WTC11 (cell line): ENCODE measurements at regions not wholly inside any gene's neighbourhood (a gene's known extent, or its start where the extent isn't known, plus 50 kb on each side); places are given as distances from the start of the nearest gene placed in this dataset.

Experiments
- ATAC-seq: fragments of 200-7000 bp; cut with Tn5 transposase; 2 replicates; pipeline ENCODE4 v1.10.0; 2021; ENCODE audit warnings: mild to moderate bottlenecking, moderate library complexity
- CTCF ChIA-PET: fragments of 300-600 bp; sonication (Branson Sonifier 250); formaldehyde crosslinking; loops from one replicate; lab custom pipeline; 2021; ENCODE audit warnings: antibody characterized with exemption; lab: Charles Lee
- POLR2A ChIA-PET: fragments of 350-600 bp; sonication (Branson Sonifier 250); formaldehyde crosslinking; loops from one replicate; lab custom pipeline; 2021; ENCODE audit warnings: antibody characterized with exemption; lab: Charles Lee
- DNase-seq: peaks from one replicate; pipeline ENCODE4 v3.0.0; 2021; ENCODE audit warnings: low spot score
- H3K27ac Mint-ChIP-seq: 2 replicates; pipeline ENCODE4 v1.8.0; 2021; ENCODE audit warnings: mixed read lengths
- H3K27me3 Mint-ChIP-seq: 2 replicates; pipeline ENCODE4 v1.8.0; 2021; ENCODE audit warnings: low read depth, mild to moderate bottlenecking, moderate library complexity, mixed read lengths
- H3K36me3 Mint-ChIP-seq: 2 replicates; pipeline ENCODE4 v1.8.0; 2021; ENCODE audit warnings: mixed read lengths
- H3K4me1 Mint-ChIP-seq: 2 replicates; pipeline ENCODE4 v1.8.0; 2022; ENCODE audit warnings: mixed read lengths
- H3K4me3 Mint-ChIP-seq: 2 replicates; pipeline ENCODE4 v1.8.0; 2021; ENCODE audit warnings: mild to moderate bottlenecking, moderate library complexity, mixed read lengths
- H3K9me3 Mint-ChIP-seq: 2 replicates; pipeline ENCODE4 v1.8.0; 2021; ENCODE audit warnings: mixed read lengths
- ARID4B ChIP-seq: sonication (generic); formaldehyde crosslinking; IDR thresholded peaks from 2 replicates; pipeline ENCODE4 v1.8.0; 2023; ENCODE audit warnings: missing genetic modification reagents, mild to moderate bottlenecking, borderline replicate concordance
- ETV6 ChIP-seq: sonication (generic); formaldehyde crosslinking; IDR thresholded peaks from 2 replicates; pipeline ENCODE4 v1.8.1; 2022; ENCODE audit warnings: mild to moderate bottlenecking, missing genetic modification reagents
- IRF1 ChIP-seq: sonication (generic); formaldehyde crosslinking; IDR thresholded peaks from 2 replicates; pipeline ENCODE4 v1.8.0; 2023; ENCODE audit warnings: missing genetic modification reagents
- NFATC4 ChIP-seq: fragments of 250-450 bp; sonication (Bioruptor Pico); IDR thresholded peaks from 2 replicates; pipeline ENCODE4 v1.9.0; 2021; ENCODE audit warnings: mild to moderate bottlenecking
- OVOL2 ChIP-seq: fragments of 250-450 bp; sonication (Bioruptor Pico); IDR thresholded peaks from 2 replicates; pipeline ENCODE4 v1.9.0; 2021; ENCODE audit warnings: mild to moderate bottlenecking, borderline replicate concordance
- PRDM15 ChIP-seq: sonication (generic); formaldehyde crosslinking; IDR thresholded peaks from 2 replicates; pipeline ENCODE4 v1.8.0; 2022; ENCODE audit warnings: missing genetic modification reagents
- SP1 ChIP-seq: sonication (generic); formaldehyde crosslinking; conservative IDR thresholded peaks from 2 replicates; pipeline ENCODE4 v1.8.1; 2022; ENCODE audit warnings: missing genetic modification reagents
- ZNF232 ChIP-seq: sonication (generic); formaldehyde crosslinking; IDR thresholded peaks from 2 replicates; pipeline ENCODE4 v1.8.0; 2022; ENCODE audit warnings: mild to moderate bottlenecking, missing genetic modification reagents
- ZSCAN18 ChIP-seq: fragments of 250-450 bp; sonication (Bioruptor Pico); IDR thresholded peaks from 2 replicates; pipeline ENCODE4 v2.1.2; 2022; ENCODE audit warnings: mild to moderate bottlenecking, moderate library complexity
- TF ChIP-seq, protein P1 (sequence below): sonication (generic); formaldehyde crosslinking; IDR thresholded peaks from 2 replicates; pipeline ENCODE4 v1.8.1; 2022; ENCODE audit warnings: low read depth, mild to moderate bottlenecking, moderate library complexity, missing genetic modification reagents, borderline replicate concordance
- TF ChIP-seq, protein P2 (sequence below): fragments of 250-450 bp; sonication (Bioruptor Pico); conservative IDR thresholded peaks from 2 replicates; pipeline ENCODE4 v1.9.0; 2021; ENCODE audit warnings: mild to moderate bottlenecking

- Mint-ChIP-seq H3K4me3 (no peak overlapping the region), H3K27ac (peak overlapping the region; percentile 15; the same call in 1 of the 2 replicates), H3K9me3 (no peaks in the 10 kb centered on the region), H3K36me3 (no peaks in the 10 kb centered on the region), H3K27me3 (no peaks in the 10 kb centered on the region), H3K4me1 (peaks cover 61% of the 10 kb centered on the region)
- DNase-seq: no peak
- ChIA-PET POLR2A (interaction anchor here (1.0 kb wide), 1 partner anchor 13 kb away, joined by 3 read pairs; no protein-coding TSS in a partner anchor), CTCF (interaction anchor here (1.4 to 1.5 kb wide), 3 partner anchors 15 to 56 kb away, joined by 4 to 6 read pairs (median 5); no protein-coding TSS in a partner anchor)
- ATAC-seq: no peak
- TF ChIP-seq IRF1 (no peak), SP1 (no peak), ZNF232 (CRISPR knock-in tag) (no peak), NFATC4 (no peak)
Observed at GRCh38 chr14:76931631-76932402, 96.7 kb downstream of the IRF2BPL start.

- no peaks in the 10 kb centered on the region for H3K36me3 Mint-ChIP-seq
- H3K4me1 Mint-ChIP-seq: peaks cover 71% of the 10 kb centered on the region
- no peak for TF ChIP-seq ETV6
- no peak for TF ChIP-seq OVOL2 (CRISPR knock-in tag)
- TF ChIP-seq, protein P1, sequence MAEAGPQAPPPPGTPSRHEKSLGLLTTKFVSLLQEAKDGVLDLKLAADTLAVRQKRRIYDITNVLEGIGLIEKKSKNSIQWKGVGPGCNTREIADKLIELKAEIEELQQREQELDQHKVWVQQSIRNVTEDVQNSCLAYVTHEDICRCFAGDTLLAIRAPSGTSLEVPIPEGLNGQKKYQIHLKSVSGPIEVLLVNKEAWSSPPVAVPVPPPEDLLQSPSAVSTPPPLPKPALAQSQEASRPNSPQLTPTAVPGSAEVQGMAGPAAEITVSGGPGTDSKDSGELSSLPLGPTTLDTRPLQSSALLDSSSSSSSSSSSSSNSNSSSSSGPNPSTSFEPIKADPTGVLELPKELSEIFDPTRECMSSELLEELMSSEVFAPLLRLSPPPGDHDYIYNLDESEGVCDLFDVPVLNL (CRISPR knock-in tag): no peak
- TF ChIP-seq PRDM15 (CRISPR knock-in tag): peak; percentile 67
- no peak for TF ChIP-seq ARID4B
- TF ChIP-seq, protein P2, sequence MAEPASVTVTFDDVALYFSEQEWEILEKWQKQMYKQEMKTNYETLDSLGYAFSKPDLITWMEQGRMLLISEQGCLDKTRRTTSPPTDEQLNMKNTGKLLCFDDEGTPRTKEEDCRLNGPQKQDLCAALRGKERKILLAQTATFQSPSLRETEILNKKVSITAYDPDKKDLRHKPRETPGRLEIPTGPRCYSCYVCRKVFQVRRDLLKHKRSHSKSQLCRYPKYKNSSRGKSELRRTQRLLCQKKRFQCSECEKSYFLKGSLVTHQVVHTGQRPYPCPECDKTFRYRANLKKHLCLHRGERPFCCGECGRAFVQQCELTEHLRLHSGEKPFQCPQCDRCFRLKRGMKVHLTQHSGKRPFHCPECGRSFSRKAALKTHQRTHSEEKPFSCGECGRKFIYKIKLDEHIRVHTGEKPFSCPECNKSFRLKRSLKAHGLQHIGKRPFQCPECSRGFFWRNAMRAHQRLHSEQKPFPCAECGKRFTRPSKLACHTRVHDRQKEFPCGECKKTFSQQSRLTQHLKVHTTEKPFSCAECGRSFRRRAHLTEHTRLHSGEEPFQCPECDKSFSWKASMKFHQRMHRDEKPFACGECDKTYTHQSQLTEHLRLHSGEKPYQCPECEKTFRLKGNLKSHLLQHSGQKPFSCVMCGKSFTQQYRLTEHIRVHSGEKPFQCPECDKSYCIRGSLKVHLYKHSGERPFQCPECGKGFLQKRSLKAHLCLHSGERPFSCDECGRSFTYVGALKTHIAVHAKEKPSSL (CRISPR knock-in tag): no peak
- no peak for TF ChIP-seq IRF1
- TF ChIP-seq ZSCAN18 (CRISPR knock-in tag): no peak
- TF ChIP-seq, all 79 proteins: peak for 1
- H3K9me3 Mint-ChIP-seq: no peaks in the 10 kb centered on the region
- POLR2A ChIA-PET: interaction anchor here (1.0 to 1.4 kb wide), 3 partner anchors 12 to 31 kb away, joined by 3 to 6 read pairs (median 5); no protein-coding TSS in a partner anchor
- CTCF ChIA-PET: interaction anchor here (0.8 to 3.0 kb wide), 8 partner anchors 12 to 140 kb away, joined by 3 to 32 read pairs (median 4); no protein-coding TSS in a partner anchor
- ATAC-seq (no peak), DNase-seq (no peak)
- H3K27me3 Mint-ChIP-seq: no peaks in the 10 kb centered on the region
- H3K4me3 Mint-ChIP-seq: no peak overlapping the region
- no peak overlapping the region for H3K27ac Mint-ChIP-seq
Observed at GRCh38 chr14:76930549-76930948, 98.0 kb downstream of the IRF2BPL start.
